HepG2 (cell line): ENCODE measurements at regions not wholly inside any gene's neighbourhood (a gene's known extent, or its start where the extent isn't known, plus 50 kb on each side); places are given as distances from the start of the nearest gene placed in this dataset.

Experiments used
- POLR2A ChIP-seq, 2 experiments: IDR thresholded peaks; 2 replicates each; pipeline ENCODE4 v1.6.1; 2011; ENCODE audit warnings: low read depth in 2 of 2, low read length in 2 of 2, mild to moderate bottlenecking in 1 of 2, moderate library complexity in 1 of 2; ENCODE audit not compliant: insufficient read depth in 1 of 2
- TCF12 ChIP-seq, 2 experiments: fragments of 450-650 bp in 1 of 2; sonication (generic) in 1 of 2; formaldehyde crosslinking in 1 of 2; IDR thresholded peaks; 2 replicates each; pipeline versions ENCODE4 v1.6.1 to v1.8.0; 2017 to 2022; ENCODE audit warnings: antibody characterized with exemption in 1 of 2, mild to moderate bottlenecking in 1 of 2, missing genetic modification reagents in 1 of 2, moderate library complexity in 1 of 2
- UBTF ChIP-seq: sonication (generic); formaldehyde crosslinking; IDR thresholded peaks from 2 replicates; pipeline ENCODE4 v1.4.0; 2020; ENCODE audit warnings: mild to moderate bottlenecking, missing genetic modification reagents
- ZNF619 ChIP-seq: sonication (generic); formaldehyde crosslinking; IDR thresholded peaks from 2 replicates; pipeline ENCODE4 v1.4.0; 2020; ENCODE audit warnings: mild to moderate bottlenecking, missing genetic modification reagents

GRCh38 chr1:114206392-114206791 lies 52.7 kb upstream of the SYT6 start:
- TF ChIP-seq POLR2A (IDR thresholded peaks at IDR 0.05; ENCODE audit: insufficient read depth in 1 of 2, low read depth in 2 of 2, low read length in 2 of 2), result no peak
- no peak for TF ChIP-seq ZNF619 (CRISPR knock-in tag)
- TF ChIP-seq UBTF (CRISPR knock-in tag), result no peak
- TF ChIP-seq TCF12 (IDR thresholded peaks at IDR 0.05), result no peak
- no peak for TF ChIP-seq TCF12 (CRISPR knock-in tag; IDR thresholded peaks at IDR 0.05)
